ENCODE measurements at regions not wholly inside any gene's neighbourhood (a gene's known extent, or its start where the extent isn't known, plus 50 kb on each side); places are given as distances from the start of the nearest gene placed in this dataset.

DNA sequence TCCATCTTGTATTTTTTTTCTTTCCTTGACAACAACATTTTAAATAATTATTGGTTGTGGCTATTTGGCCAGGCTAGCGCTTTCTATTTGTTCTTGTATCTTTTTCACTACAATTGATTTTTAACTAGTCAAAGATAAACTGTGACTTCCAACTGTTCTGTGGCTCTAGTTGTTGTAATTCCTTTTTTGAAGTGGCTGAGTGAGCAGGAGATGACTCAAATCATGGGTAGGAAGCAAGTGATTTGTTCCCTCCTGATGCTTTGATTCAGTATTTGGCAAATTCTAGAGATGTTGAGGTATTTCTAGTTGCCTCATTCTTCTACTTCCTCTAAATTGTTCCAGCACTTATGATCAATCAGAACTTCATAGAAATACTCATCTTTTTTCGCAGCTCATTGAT, 633.5 kb downstream of the RERGL start:
- Histone ChIP-seq H4K20me1 (replicated peaks; ENCODE audit: control insufficient read depth, insufficient read depth, low read length) (no peaks in the 10 kb centered on the region), H3K4me3 (no peak overlapping the region), H3K4me2 (ENCODE audit: insufficient read depth, low read length) (no peak overlapping the region), H3K4me1 (replicated peaks in 1 of 2; ENCODE audit: control insufficient read depth in 2 of 2, insufficient read depth in 2 of 2, low read length in 2 of 2) (no peaks in the 10 kb centered on the region), H3K9me1 (ENCODE audit: control insufficient read depth, insufficient read depth, low read length) (no peaks in the 10 kb centered on the region), H2AFZ (ENCODE audit: low read depth, low read length) (no peak overlapping the region), H3K27ac (ENCODE audit: extremely low read depth, low read depth, low read length) (no peak overlapping the region), H3K36me3 (ENCODE audit: control insufficient read depth, insufficient read depth, low read length) (no peaks in the 10 kb centered on the region), H3K9ac (ENCODE audit: insufficient read depth in 1 of 2, low read depth in 2 of 2, low read length in 2 of 2) (no peak overlapping the region), H3K9me3 (replicated peaks; ENCODE audit: control insufficient read depth, insufficient read depth, low read depth, low read length) (no peaks in the 10 kb centered on the region), H3K27me3 (ENCODE audit: control insufficient read depth in 2 of 2, insufficient read depth in 2 of 2, low read length in 2 of 2) (no peaks in the 10 kb centered on the region), H3K79me2 (ENCODE audit: control insufficient read depth, insufficient read depth, low read length) (no peaks in the 10 kb centered on the region)
- CTCF ChIA-PET (ENCODE audit: low intra/inter-chr PET ratio), result no interaction called here
- intact Hi-C loops (cut with micrococcal nuclease) (no loop called here), in situ Hi-C loops (cut with MboI) (no loop called here)
- FAIRE-seq, result no peak
- POLR2A ChIA-PET, result no interaction called here
- no TSS peak for BruUV-seq (replicated peaks)
- no peak for ATAC-seq
- no peak for DNase-seq (ENCODE audit: extremely low read depth in 1 of 4, low spot score in 3 of 4)
- 0% methylated on average over 2 of the region's 2 CpGs for WGBS (ENCODE audit: insufficient coverage, low coverage, missing lambda C conversion rate)
- no peak for TF ChIP-seq ZNF445 (CRISPR knock-in tag; IDR thresholded peaks at IDR 0.05; ENCODE audit: low read depth)
- TF ChIP-seq RBBP5 (IDR thresholded peaks at IDR 0.05; ENCODE audit: borderline replicate concordance, insufficient read depth, low read length, poor library complexity, severe bottlenecking), result no peak
- TF ChIP-seq, protein P1, sequence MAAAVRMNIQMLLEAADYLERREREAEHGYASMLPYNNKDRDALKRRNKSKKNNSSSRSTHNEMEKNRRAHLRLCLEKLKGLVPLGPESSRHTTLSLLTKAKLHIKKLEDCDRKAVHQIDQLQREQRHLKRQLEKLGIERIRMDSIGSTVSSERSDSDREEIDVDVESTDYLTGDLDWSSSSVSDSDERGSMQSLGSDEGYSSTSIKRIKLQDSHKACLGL (CRISPR knock-in tag; IDR thresholded peaks at IDR 0.05; ENCODE audit: borderline replicate concordance, poor library complexity, severe bottlenecking), result no peak
- TF ChIP-seq, protein P2, sequence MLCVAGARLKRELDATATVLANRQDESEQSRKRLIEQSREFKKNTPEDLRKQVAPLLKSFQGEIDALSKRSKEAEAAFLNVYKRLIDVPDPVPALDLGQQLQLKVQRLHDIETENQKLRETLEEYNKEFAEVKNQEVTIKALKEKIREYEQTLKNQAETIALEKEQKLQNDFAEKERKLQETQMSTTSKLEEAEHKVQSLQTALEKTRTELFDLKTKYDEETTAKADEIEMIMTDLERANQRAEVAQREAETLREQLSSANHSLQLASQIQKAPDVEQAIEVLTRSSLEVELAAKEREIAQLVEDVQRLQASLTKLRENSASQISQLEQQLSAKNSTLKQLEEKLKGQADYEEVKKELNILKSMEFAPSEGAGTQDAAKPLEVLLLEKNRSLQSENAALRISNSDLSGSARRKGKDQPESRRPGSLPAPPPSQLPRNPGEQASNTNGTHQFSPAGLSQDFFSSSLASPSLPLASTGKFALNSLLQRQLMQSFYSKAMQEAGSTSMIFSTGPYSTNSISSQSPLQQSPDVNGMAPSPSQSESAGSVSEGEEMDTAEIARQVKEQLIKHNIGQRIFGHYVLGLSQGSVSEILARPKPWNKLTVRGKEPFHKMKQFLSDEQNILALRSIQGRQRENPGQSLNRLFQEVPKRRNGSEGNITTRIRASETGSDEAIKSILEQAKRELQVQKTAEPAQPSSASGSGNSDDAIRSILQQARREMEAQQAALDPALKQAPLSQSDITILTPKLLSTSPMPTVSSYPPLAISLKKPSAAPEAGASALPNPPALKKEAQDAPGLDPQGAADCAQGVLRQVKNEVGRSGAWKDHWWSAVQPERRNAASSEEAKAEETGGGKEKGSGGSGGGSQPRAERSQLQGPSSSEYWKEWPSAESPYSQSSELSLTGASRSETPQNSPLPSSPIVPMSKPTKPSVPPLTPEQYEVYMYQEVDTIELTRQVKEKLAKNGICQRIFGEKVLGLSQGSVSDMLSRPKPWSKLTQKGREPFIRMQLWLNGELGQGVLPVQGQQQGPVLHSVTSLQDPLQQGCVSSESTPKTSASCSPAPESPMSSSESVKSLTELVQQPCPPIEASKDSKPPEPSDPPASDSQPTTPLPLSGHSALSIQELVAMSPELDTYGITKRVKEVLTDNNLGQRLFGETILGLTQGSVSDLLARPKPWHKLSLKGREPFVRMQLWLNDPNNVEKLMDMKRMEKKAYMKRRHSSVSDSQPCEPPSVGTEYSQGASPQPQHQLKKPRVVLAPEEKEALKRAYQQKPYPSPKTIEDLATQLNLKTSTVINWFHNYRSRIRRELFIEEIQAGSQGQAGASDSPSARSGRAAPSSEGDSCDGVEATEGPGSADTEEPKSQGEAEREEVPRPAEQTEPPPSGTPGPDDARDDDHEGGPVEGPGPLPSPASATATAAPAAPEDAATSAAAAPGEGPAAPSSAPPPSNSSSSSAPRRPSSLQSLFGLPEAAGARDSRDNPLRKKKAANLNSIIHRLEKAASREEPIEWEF (CRISPR knock-in tag; IDR thresholded peaks at IDR 0.05), result no peak
- no peak for TF ChIP-seq DDX20 (tag; IDR thresholded peaks at IDR 0.05; ENCODE audit: low read depth)
- no peak for TF ChIP-seq ZNF778 (CRISPR knock-in tag; IDR thresholded peaks at IDR 0.05)
- TF ChIP-seq, protein P3, sequence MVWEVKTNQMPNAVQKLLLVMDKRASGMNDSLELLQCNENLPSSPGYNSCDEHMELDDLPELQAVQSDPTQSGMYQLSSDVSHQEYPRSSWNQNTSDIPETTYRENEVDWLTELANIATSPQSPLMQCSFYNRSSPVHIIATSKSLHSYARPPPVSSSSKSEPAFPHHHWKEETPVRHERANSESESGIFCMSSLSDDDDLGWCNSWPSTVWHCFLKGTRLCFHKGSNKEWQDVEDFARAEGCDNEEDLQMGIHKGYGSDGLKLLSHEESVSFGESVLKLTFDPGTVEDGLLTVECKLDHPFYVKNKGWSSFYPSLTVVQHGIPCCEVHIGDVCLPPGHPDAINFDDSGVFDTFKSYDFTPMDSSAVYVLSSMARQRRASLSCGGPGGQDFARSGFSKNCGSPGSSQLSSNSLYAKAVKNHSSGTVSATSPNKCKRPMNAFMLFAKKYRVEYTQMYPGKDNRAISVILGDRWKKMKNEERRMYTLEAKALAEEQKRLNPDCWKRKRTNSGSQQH (CRISPR knock-in tag; IDR thresholded peaks at IDR 0.05), result no peak
- TF ChIP-seq ZNF253 (CRISPR knock-in tag; conservative IDR thresholded peaks at IDR 0.05), result no peak
- TF ChIP-seq TEAD1 (CRISPR knock-in tag; IDR thresholded peaks at IDR 0.05), result no peak
- TF ChIP-seq, protein P4, sequence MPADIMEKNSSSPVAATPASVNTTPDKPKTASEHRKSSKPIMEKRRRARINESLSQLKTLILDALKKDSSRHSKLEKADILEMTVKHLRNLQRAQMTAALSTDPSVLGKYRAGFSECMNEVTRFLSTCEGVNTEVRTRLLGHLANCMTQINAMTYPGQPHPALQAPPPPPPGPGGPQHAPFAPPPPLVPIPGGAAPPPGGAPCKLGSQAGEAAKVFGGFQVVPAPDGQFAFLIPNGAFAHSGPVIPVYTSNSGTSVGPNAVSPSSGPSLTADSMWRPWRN (IDR thresholded peaks at IDR 0.05; ENCODE audit: low read depth), result no peak
- no peak for TF ChIP-seq KLF1 (tag; IDR thresholded peaks at IDR 0.05)
- no peak for TF ChIP-seq ZNF217 (CRISPR knock-in tag; IDR thresholded peaks at IDR 0.05)
- no peak for TF ChIP-seq CBFB (CRISPR knock-in tag; IDR thresholded peaks at IDR 0.05)
- no peak for TF ChIP-seq ELF1 (tag; IDR thresholded peaks at IDR 0.05)
- TF ChIP-seq CEBPG (CRISPR knock-in tag; IDR thresholded peaks at IDR 0.05), result no peak
- no peak for TF ChIP-seq CEBPG (tag; conservative IDR thresholded peaks at IDR 0.05 in 1 of 2, IDR thresholded peaks at IDR 0.05 in 1 of 2)

Measured in K562 (cell line).